GM21447 (cell line): ENCODE measurements at regions not wholly inside any gene's neighbourhood (a gene's known extent, or its start where the extent isn't known, plus 50 kb on each side); places are given as distances from the start of the nearest gene placed in this dataset.
"Not testable (repeated sequence)": the region's sequence is repeated elsewhere in the genome, so short reads cannot be mapped to it uniquely, and the experiment has no call there.

ENCODE experiments used
- ATAC-seq: cut with Tn5 transposase; IDR thresholded peaks from one replicate; pipeline ENCODE4 v1.9.1; 2021; ENCODE audit not compliant: unreplicated experiment

- ATAC-seq: no peak
Measured at GRCh38 chr14:43595096-43595772, 911.8 kb downstream of the FSCB start.

GRCh38 chr14:43591776-43592175 is 915.3 kb downstream of the FSCB start:
- no peak for ATAC-seq

GRCh38 chr14:43587183-43587582 is 919.9 kb downstream of the FSCB start:
- ATAC-seq: no peak

- no peak for ATAC-seq
Measured at GRCh38 chr14:43579671-43580070, 927.4 kb downstream of the FSCB start.

GRCh38 chr14:43568022-43568421 is 939.1 kb downstream of the FSCB start:
- ATAC-seq: no peak

GRCh38 chr14:43548368-43548767 is 958.7 kb downstream of the FSCB start:
- ATAC-seq: no peak

- ATAC-seq: not testable (repeated sequence)
Measured at GRCh38 chr14:43547596-43547995, 959.5 kb downstream of the FSCB start.

GRCh38 chr14:43541356-43541755 is 965.7 kb downstream of the FSCB start:
- no peak for ATAC-seq

- no peak for ATAC-seq
Measured at GRCh38 chr14:43540948-43541347, 966.1 kb downstream of the FSCB start.

- ATAC-seq: no peak
Measured at GRCh38 chr14:43539210-43539609, 967.9 kb downstream of the FSCB start.

- ATAC-seq: no peak
Measured at GRCh38 chr14:43535231-43535838, 971.7 kb downstream of the FSCB start.

GRCh38 chr14:43532825-43533416 is 974.2 kb downstream of the FSCB start:
- no peak for ATAC-seq

GRCh38 chr14:43528321-43528720 is 978.8 kb downstream of the FSCB start:
- ATAC-seq: no peak

GRCh38 chr14:43525658-43526057 is 981.4 kb downstream of the FSCB start:
- no peak for ATAC-seq

- no peak for ATAC-seq
Measured at GRCh38 chr14:43522901-43523300, 984.2 kb downstream of the FSCB start.

- ATAC-seq: no peak
Measured at GRCh38 chr14:43522191-43522590, 984.9 kb downstream of the FSCB start.

- ATAC-seq: no peak
Measured at GRCh38 chr14:43503508-43503907, 1003.6 kb downstream of the FSCB start.

GRCh38 chr14:43492359-43492758 is 1014.7 kb downstream of the FSCB start:
- not testable (repeated sequence) for ATAC-seq

GRCh38 chr14:43483415-43483814 is 1023.7 kb downstream of the FSCB start:
- ATAC-seq: no peak

GRCh38 chr14:43481864-43482263 is 1025.2 kb downstream of the FSCB start:
- ATAC-seq: no peak

- no peak for ATAC-seq
Measured at GRCh38 chr14:43480976-43481375, 1026.1 kb downstream of the FSCB start.

- no peak for ATAC-seq
Measured at GRCh38 chr14:43479596-43480195, 1027.4 kb downstream of the FSCB start.
